ENCODE measurements at regions not wholly inside any gene's neighbourhood (a gene's known extent, or its start where the extent isn't known, plus 50 kb on each side); places are given as distances from the start of the nearest gene placed in this dataset.
"Not testable (repeated sequence)": the region's sequence is repeated elsewhere in the genome, so short reads cannot be mapped to it uniquely, and the experiment has no call there.

- DNase-seq (ENCODE audit: insufficient read length, low spot score): no peak
- TF ChIP-seq CTCF (IDR thresholded peaks at IDR 0.05; ENCODE audit: insufficient read depth, missing control alignments): no peak
- FAIRE-seq: no peak
These were observed 117.1 kb upstream of the DAB2 start for GRCh38 chr5:39541920-39542319.

- FAIRE-seq: no peak
- TF ChIP-seq CTCF (IDR thresholded peaks at IDR 0.05; ENCODE audit: insufficient read depth, missing control alignments): no peak
- no peak for DNase-seq (ENCODE audit: insufficient read length, low spot score)
These were observed 114.7 kb upstream of the DAB2 start for GRCh38 chr5:39539470-39539869.

GRCh38 chr5:39534690-39535089 lies 109.9 kb upstream of the DAB2 start:
- no peak for TF ChIP-seq CTCF (IDR thresholded peaks at IDR 0.05; ENCODE audit: insufficient read depth, missing control alignments)
- no peak for DNase-seq (ENCODE audit: insufficient read length, low spot score)
- no peak for FAIRE-seq

- FAIRE-seq (no peak), DNase-seq (ENCODE audit: insufficient read length, low spot score) (no peak)
- TF ChIP-seq CTCF (IDR thresholded peaks at IDR 0.05; ENCODE audit: insufficient read depth, missing control alignments): no peak
These were observed 109.0 kb upstream of the DAB2 start for GRCh38 chr5:39533749-39534148.

- DNase-seq (ENCODE audit: insufficient read length, low spot score): no peak
- no peak for FAIRE-seq
- no peak for TF ChIP-seq CTCF (IDR thresholded peaks at IDR 0.05; ENCODE audit: insufficient read depth, missing control alignments)
These were observed 107.7 kb upstream of the DAB2 start for GRCh38 chr5:39532511-39532910.

GRCh38 chr5:39531306-39531705 lies 106.5 kb upstream of the DAB2 start:
- TF ChIP-seq CTCF (IDR thresholded peaks at IDR 0.05; ENCODE audit: insufficient read depth, missing control alignments): no peak

GRCh38 chr5:39526914-39527477 lies 102.2 kb upstream of the DAB2 start:
- no peak for DNase-seq (ENCODE audit: insufficient read length, low spot score)
- FAIRE-seq: no peak

More at GRCh38 chr5:39531306-39531705, 106.5 kb upstream of the DAB2 start:
- DNase-seq (ENCODE audit: insufficient read length, low spot score) (no peak), FAIRE-seq (no peak)

GRCh38 chr5:39525781-39526180 lies 101.0 kb upstream of the DAB2 start:
- DNase-seq (ENCODE audit: insufficient read length, low spot score); FAIRE-seq: not testable (repeated sequence)

More at GRCh38 chr5:39526914-39527477, 102.2 kb upstream of the DAB2 start:
- TF ChIP-seq CTCF (IDR thresholded peaks at IDR 0.05; ENCODE audit: insufficient read depth, missing control alignments): no peak
